CD4-positive, alpha-beta T cell (primary cell): ENCODE measurements at regions not wholly inside any gene's neighbourhood (a gene's known extent, or its start where the extent isn't known, plus 50 kb on each side); places are given as distances from the start of the nearest gene placed in this dataset.
A peak's percentile ranks its signal among the peaks of the same experiment; 100 is the strongest.

Source experiments
- ATAC-seq: fragments of 200-7000 bp; cut with Tn5 transposase; one replicate; pipeline ENCODE4 v1.10.0; 2022; ENCODE audit warnings: mild to moderate bottlenecking; ENCODE audit not compliant: poor library complexity
- CTCF ChIA-PET: fragments of 350-600 bp; sonication (Branson Sonifier 250); formaldehyde crosslinking; loops from one replicate; lab custom pipeline; 2021; ENCODE audit warnings: antibody characterized with exemption, inconsistent platforms; lab: Charles Lee
- POLR2A ChIA-PET: fragments of 350-600 bp; sonication (Branson Sonifier 250); formaldehyde crosslinking; loops from one replicate; lab custom pipeline; 2021; ENCODE audit warnings: antibody characterized with exemption, inconsistent platforms; lab: Charles Lee
- DNase-seq, 14 experiments: peaks; one replicate each; pipeline ENCODE4 v3.0.0-alpha.2; 2013 to 2020; ENCODE audit warnings: mixed read lengths in 2 of 14
- H3K27ac ChIP-seq, 2 donors: one replicate each; pipeline versions ENCODE4 v1.5.1 to v1.7.0; 2013; ENCODE audit warnings: low read length in 2 of 2, low read depth in 1 of 2, mild to moderate bottlenecking in 1 of 2
- H3K27me3 ChIP-seq, 2 experiments: 1 replicate in 1 of 2; 2 replicates in 1 of 2; pipeline versions ENCODE4 v1.6.1 to v1.7.0; 2013; ENCODE audit warnings: low read length in 2 of 2, control low read depth in 1 of 2, mild to moderate bottlenecking in 1 of 2, moderate library complexity in 1 of 2; ENCODE audit not compliant: insufficient read depth in 2 of 2, control insufficient read depth in 1 of 2
- H3K36me3 ChIP-seq: one replicate; pipeline ENCODE4 v1.6.1; 2013; ENCODE audit warnings: low read length, control low read depth; ENCODE audit not compliant: insufficient read depth
- H3K4me1 ChIP-seq: one replicate; pipeline ENCODE4 v1.6.1; 2013; ENCODE audit warnings: low read length, control low read depth; ENCODE audit not compliant: insufficient read depth
- H3K4me3 ChIP-seq: one replicate; pipeline ENCODE4 v1.5.1; 2013; ENCODE audit warnings: mild to moderate bottlenecking, low read length, moderate library complexity
- H3K9me3 ChIP-seq, 2 experiments: 1 replicate in 1 of 2; 2 replicates in 1 of 2; pipeline versions ENCODE4 v1.6.1 to v1.7.0; 2013; ENCODE audit warnings: low read length in 2 of 2, mild to moderate bottlenecking in 2 of 2, control low read depth in 1 of 2, moderate library complexity in 1 of 2; ENCODE audit not compliant: control insufficient read depth in 1 of 2, insufficient read depth in 1 of 2
- H3K27ac Mint-ChIP-seq: one replicate; pipeline ENCODE4 v1.8.0; 2020; ENCODE audit warnings: mixed read lengths
- H3K27me3 Mint-ChIP-seq: one replicate; pipeline ENCODE4 v1.8.0; 2021; ENCODE audit warnings: mixed read lengths
- H3K36me3 Mint-ChIP-seq: one replicate; pipeline ENCODE4 v1.8.0; 2021; ENCODE audit warnings: low read depth, mixed read lengths
- H3K4me1 Mint-ChIP-seq: one replicate; pipeline ENCODE4 v1.8.0; 2021; ENCODE audit warnings: low read depth, mixed read lengths
- H3K4me3 Mint-ChIP-seq: one replicate; pipeline ENCODE4 v1.8.0; 2020; ENCODE audit warnings: mild to moderate bottlenecking, mixed read lengths
- H3K9me3 Mint-ChIP-seq: one replicate; pipeline ENCODE4 v1.8.0; 2020; ENCODE audit warnings: mixed read lengths
- CTCF ChIP-seq: fragments of 200-600 bp; IDR thresholded peaks from one replicate; pipeline ENCODE4 v1.8.0; 2022; ENCODE audit warnings: antibody characterized with exemption, mild to moderate bottlenecking
- intact Hi-C, 2 experiments: fragments of 100-400 bp; cut with DNase I in 1 of 2; cut with micrococcal nuclease in 1 of 2; formaldehyde crosslinking; loops; one replicate each; pipeline versions ENCODE4 v1.15.1 to v1.9.0; 2023 to 2025; cut with DNase I, micrococcal nuclease

DNA sequence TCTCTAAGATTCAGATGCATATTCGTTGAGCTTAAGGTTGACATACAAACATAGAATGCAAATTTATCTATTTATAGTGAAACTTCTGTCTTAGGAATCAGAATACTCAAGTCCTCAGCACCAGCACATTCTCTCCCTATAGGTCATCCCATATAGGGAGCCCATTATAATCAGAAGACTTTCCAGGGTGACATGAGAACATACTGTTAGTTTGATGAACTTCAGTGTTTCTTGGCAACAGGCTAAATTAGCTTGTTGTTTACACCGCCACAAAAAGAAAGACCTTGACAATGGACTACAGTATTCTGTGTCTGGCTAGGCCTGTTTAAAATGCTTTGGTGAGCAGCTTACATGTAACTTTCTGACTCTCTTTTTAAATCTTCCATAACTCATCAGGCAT, 104.2 kb downstream of the TAF11L14 start:
- ChIA-PET CTCF (no interaction called here), POLR2A (no interaction called here)
- DNase-seq, result no peak
- ATAC-seq, result no peak
- H3K4me1 Mint-ChIP-seq, result no peaks in the 10 kb centered on the region
- Histone ChIP-seq H3K9me3 (peaks cover 5 to 7% of the 10 kb centered on the region in 2 experiments), H3K4me1 (no peaks in the 10 kb centered on the region), H3K27ac (no peak overlapping the region), H3K27me3 (no peaks in the 10 kb centered on the region), H3K36me3 (no peaks in the 10 kb centered on the region), H3K4me3 (no peak overlapping the region)
- H3K27me3 Mint-ChIP-seq, result no peaks in the 10 kb centered on the region
- H3K36me3 Mint-ChIP-seq, result no peaks in the 10 kb centered on the region
- H3K27ac Mint-ChIP-seq, result no peak overlapping the region
- intact Hi-C loops, result no loop called here
- H3K4me3 Mint-ChIP-seq, result no peak overlapping the region
- TF ChIP-seq CTCF, result no peak
- H3K9me3 Mint-ChIP-seq, result peaks cover 16% of the 10 kb centered on the region

- no peak overlapping the region for H3K4me3 Mint-ChIP-seq
- no peaks in the 10 kb centered on the region for H3K4me1 ChIP-seq
- H3K27me3 ChIP-seq, result no peaks in the 10 kb centered on the region
- peaks cover 13% of the 10 kb centered on the region for H3K9me3 Mint-ChIP-seq
- ChIA-PET POLR2A (no interaction called here), CTCF (no interaction called here)
- H3K36me3 ChIP-seq, result no peaks in the 10 kb centered on the region
- H3K27me3 Mint-ChIP-seq, result no peaks in the 10 kb centered on the region
- no peaks in the 10 kb centered on the region for H3K4me1 Mint-ChIP-seq
- H3K27ac Mint-ChIP-seq, result no peak overlapping the region
- no peaks in the 10 kb centered on the region for H3K9me3 ChIP-seq
- no peak for ATAC-seq
- TF ChIP-seq CTCF, result no peak
- DNase-seq, result no peak
- H3K27ac ChIP-seq, result no peak overlapping the region
- no peak overlapping the region for H3K4me3 ChIP-seq
- intact Hi-C loops, result no loop called here
- H3K36me3 Mint-ChIP-seq, result no peaks in the 10 kb centered on the region
Measured at GRCh38 chr5:17743580-17744435, 109.5 kb downstream of the TAF11L14 start.

DNA sequence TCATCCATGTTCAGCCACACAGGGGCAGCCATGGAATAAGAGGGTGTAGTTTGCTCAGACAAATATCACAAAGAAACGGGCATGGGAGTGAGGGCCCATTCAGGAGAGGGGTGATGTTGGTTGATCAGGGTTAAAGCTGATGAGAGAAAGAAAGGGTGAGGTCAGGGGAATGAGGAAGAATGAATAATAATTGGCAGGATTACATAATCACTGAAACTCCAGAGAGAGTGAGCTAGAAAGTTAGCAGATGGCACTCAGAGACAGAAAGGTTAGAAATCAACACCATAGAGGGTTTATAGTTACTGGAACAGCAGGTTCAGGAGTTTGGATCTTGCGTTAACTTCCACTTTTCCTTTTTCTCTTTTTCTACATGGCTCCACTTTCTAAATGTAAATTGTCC, 113.9 kb downstream of the TAF11L14 start:
- H3K4me1 ChIP-seq, result no peaks in the 10 kb centered on the region
- ChIA-PET POLR2A (no interaction called here), CTCF (no interaction called here)
- H3K36me3 ChIP-seq, result no peaks in the 10 kb centered on the region
- H3K9me3 ChIP-seq, result no peaks in the 10 kb centered on the region
- H3K4me3 ChIP-seq, result no peak overlapping the region
- H3K27ac ChIP-seq, result no peak overlapping the region
- no peak overlapping the region for H3K27ac Mint-ChIP-seq
- TF ChIP-seq CTCF, result no peak
- H3K36me3 Mint-ChIP-seq, result no peaks in the 10 kb centered on the region
- no peaks in the 10 kb centered on the region for H3K27me3 ChIP-seq
- intact Hi-C loops, result no loop called here
- no peaks in the 10 kb centered on the region for H3K27me3 Mint-ChIP-seq
- ATAC-seq (no peak), DNase-seq (peak in 1 of 14 experiments; percentile 17)
- peaks cover 9% of the 10 kb centered on the region for H3K9me3 Mint-ChIP-seq
- no peak overlapping the region for H3K4me3 Mint-ChIP-seq
- H3K4me1 Mint-ChIP-seq, result no peaks in the 10 kb centered on the region
